ENCODE measurements at regions not wholly inside any gene's neighbourhood (a gene's known extent, or its start where the extent isn't known, plus 50 kb on each side); places are given as distances from the start of the nearest gene placed in this dataset.

- TF ChIP-seq CTCF (IDR thresholded peaks at IDR 0.05; ENCODE audit: low read length) = no peak
- no peak for TF ChIP-seq EZH2 (IDR thresholded peaks at IDR 0.05; ENCODE audit: borderline replicate concordance, low read length)
Observed at GRCh38 chr12:46506961-46507360, 134.4 kb upstream of the SLC38A2 start.
